ENCODE measurements at regions not wholly inside any gene's neighbourhood (a gene's known extent, or its start where the extent isn't known, plus 50 kb on each side); places are given as distances from the start of the nearest gene placed in this dataset.

DNA sequence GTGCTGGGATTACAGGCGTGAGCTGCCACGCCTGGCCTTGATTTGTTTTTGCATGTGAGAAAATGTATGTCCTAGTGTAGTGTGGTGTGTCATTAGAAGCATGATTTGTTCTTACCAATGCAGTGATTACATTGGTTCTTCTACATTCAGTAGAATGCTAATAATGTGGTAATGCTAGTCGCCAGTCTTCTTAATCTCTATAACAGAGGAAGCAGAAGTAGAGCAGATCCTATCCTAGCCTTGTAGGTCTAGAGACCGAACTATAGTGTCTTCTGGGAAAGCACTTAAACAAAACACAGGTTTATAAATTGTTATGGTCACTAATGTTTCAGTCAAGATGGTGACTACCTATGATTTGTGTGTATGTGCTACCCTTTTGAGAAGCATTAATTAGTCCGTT lies 197.5 kb upstream of the DMRT1 start:
- ATAC-seq: no peak
- no peak for TF ChIP-seq FIP1L1 (IDR thresholded peaks at IDR 0.05; ENCODE audit: borderline replicate concordance, insufficient read depth, low read depth, low read length)
- no peak for TF ChIP-seq SP4 (CRISPR knock-in tag; IDR thresholded peaks at IDR 0.05)
- TF ChIP-seq HNRNPLL (IDR thresholded peaks at IDR 0.05; ENCODE audit: low read depth, low read length, poor library complexity, severe bottlenecking): no peak
- TF ChIP-seq EEA1 (CRISPR knock-in tag; IDR thresholded peaks at IDR 0.05; ENCODE audit: borderline replicate concordance): no peak
- TF ChIP-seq, protein P1, sequence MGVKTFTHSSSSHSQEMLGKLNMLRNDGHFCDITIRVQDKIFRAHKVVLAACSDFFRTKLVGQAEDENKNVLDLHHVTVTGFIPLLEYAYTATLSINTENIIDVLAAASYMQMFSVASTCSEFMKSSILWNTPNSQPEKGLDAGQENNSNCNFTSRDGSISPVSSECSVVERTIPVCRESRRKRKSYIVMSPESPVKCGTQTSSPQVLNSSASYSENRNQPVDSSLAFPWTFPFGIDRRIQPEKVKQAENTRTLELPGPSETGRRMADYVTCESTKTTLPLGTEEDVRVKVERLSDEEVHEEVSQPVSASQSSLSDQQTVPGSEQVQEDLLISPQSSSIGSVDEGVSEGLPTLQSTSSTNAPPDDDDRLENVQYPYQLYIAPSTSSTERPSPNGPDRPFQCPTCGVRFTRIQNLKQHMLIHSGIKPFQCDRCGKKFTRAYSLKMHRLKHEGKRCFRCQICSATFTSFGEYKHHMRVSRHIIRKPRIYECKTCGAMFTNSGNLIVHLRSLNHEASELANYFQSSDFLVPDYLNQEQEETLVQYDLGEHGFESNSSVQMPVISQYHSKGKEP (CRISPR knock-in tag; IDR thresholded peaks at IDR 0.05): no peak
- TF ChIP-seq NCOR1 (IDR thresholded peaks at IDR 0.05; ENCODE audit: borderline replicate concordance, low read length): no peak
- TF ChIP-seq, protein P2, sequence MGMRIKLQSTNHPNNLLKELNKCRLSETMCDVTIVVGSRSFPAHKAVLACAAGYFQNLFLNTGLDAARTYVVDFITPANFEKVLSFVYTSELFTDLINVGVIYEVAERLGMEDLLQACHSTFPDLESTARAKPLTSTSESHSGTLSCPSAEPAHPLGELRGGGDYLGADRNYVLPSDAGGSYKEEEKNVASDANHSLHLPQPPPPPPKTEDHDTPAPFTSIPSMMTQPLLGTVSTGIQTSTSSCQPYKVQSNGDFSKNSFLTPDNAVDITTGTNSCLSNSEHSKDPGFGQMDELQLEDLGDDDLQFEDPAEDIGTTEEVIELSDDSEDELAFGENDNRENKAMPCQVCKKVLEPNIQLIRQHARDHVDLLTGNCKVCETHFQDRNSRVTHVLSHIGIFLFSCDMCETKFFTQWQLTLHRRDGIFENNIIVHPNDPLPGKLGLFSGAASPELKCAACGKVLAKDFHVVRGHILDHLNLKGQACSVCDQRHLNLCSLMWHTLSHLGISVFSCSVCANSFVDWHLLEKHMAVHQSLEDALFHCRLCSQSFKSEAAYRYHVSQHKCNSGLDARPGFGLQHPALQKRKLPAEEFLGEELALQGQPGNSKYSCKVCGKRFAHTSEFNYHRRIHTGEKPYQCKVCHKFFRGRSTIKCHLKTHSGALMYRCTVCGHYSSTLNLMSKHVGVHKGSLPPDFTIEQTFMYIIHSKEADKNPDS (CRISPR knock-in tag; IDR thresholded peaks at IDR 0.05): no peak
- no peak for TF ChIP-seq ZNF468 (CRISPR knock-in tag; IDR thresholded peaks at IDR 0.05)
- TF ChIP-seq TBX2 (CRISPR knock-in tag; IDR thresholded peaks at IDR 0.05; ENCODE audit: borderline replicate concordance): no peak
- TF ChIP-seq, protein P3, sequence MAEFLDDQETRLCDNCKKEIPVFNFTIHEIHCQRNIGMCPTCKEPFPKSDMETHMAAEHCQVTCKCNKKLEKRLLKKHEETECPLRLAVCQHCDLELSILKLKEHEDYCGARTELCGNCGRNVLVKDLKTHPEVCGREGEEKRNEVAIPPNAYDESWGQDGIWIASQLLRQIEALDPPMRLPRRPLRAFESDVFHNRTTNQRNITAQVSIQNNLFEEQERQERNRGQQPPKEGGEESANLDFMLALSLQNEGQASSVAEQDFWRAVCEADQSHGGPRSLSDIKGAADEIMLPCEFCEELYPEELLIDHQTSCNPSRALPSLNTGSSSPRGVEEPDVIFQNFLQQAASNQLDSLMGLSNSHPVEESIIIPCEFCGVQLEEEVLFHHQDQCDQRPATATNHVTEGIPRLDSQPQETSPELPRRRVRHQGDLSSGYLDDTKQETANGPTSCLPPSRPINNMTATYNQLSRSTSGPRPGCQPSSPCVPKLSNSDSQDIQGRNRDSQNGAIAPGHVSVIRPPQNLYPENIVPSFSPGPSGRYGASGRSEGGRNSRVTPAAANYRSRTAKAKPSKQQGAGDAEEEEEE (CRISPR knock-in tag; IDR thresholded peaks at IDR 0.05; ENCODE audit: borderline replicate concordance): no peak
- no peak for TF ChIP-seq ZNF839 (CRISPR knock-in tag; IDR thresholded peaks at IDR 0.05; ENCODE audit: borderline replicate concordance)
- DNase-seq (ENCODE audit: low spot score): no peak
- H4K20me1 ChIP-seq (ENCODE audit: insufficient read depth, low read length): no peaks in the 10 kb centered on the region
- no peaks in the 10 kb centered on the region for H3K9me3 ChIP-seq (ENCODE audit: low read length)
- H3K36me3 ChIP-seq (replicated peaks in 1 of 2; ENCODE audit: control insufficient read depth in 1 of 2, insufficient read depth in 2 of 2, low read length in 2 of 2): no peaks in the 10 kb centered on the region
- in situ Hi-C loops (cut with HindIII; ENCODE audit: extremely low pct_ligation_motif_present, low pct_unique_long_range_greater_than_20kb): no loop called here
- ChIA-PET CTCF (ENCODE audit: low intra/inter-chr PET ratio, low total read pairs) (no interaction called here), POLR2A (no interaction called here)
- no peaks in the 10 kb centered on the region for H3K79me2 ChIP-seq (ENCODE audit: insufficient read depth, low read length)
- intact Hi-C loops (cut with micrococcal nuclease; ENCODE audit: unreplicated experiment): no loop called here
- H3K4me1 ChIP-seq (ENCODE audit: insufficient read depth, low read length): peaks cover 13% of the 10 kb centered on the region
- 99% methylated on average over 5 of the region's 5 CpGs for WGBS (ENCODE audit: low lambda C conversion rate)
- no peak overlapping the region for H3K27ac ChIP-seq (ENCODE audit: extremely low read length, insufficient read depth, low read length)
- H3K4me2 ChIP-seq (ENCODE audit: low read depth, low read length): no peak overlapping the region
- BruUV-seq (replicated peaks): no TSS peak
- H3K4me3 ChIP-seq (replicated peaks in 1 of 3; ENCODE audit: insufficient read depth in 1 of 3, low read depth in 2 of 3, low read length in 3 of 3): no peak overlapping the region
- FAIRE-seq: no peak
- no peaks in the 10 kb centered on the region for H3K27me3 ChIP-seq (ENCODE audit: control insufficient read depth in 1 of 2, insufficient read depth in 2 of 2, low read length in 2 of 2)
- no peak overlapping the region for H3K9ac ChIP-seq (ENCODE audit: insufficient read depth, low read depth, low read length)
- H2AFZ ChIP-seq (ENCODE audit: low read length): no peak overlapping the region

Data from HepG2 (cell line).